H9 (cell line): ENCODE measurements at regions not wholly inside any gene's neighbourhood (a gene's known extent, or its start where the extent isn't known, plus 50 kb on each side); places are given as distances from the start of the nearest gene placed in this dataset.

Experiments
- DNase-seq: peaks from one replicate; pipeline ENCODE4 v3.0.0-alpha.2; 2017
- H2AFZ ChIP-seq: one replicate; pipeline ENCODE4 v1.6.1; 2013; ENCODE audit warnings: mild to moderate bottlenecking, low read length, control low read depth, moderate library complexity
- H2AK5ac ChIP-seq: 2 replicates; pipeline ENCODE4 v1.6.1; 2013; ENCODE audit warnings: low read length, control low read depth, mixed read lengths; ENCODE audit not compliant: insufficient read length
- H2BK120ac ChIP-seq: one replicate; pipeline ENCODE4 v1.6.1; 2013; ENCODE audit warnings: low read depth, mild to moderate bottlenecking, low read length, control low read depth, inconsistent platforms; ENCODE audit not compliant: poor library complexity, severe bottlenecking
- H2BK12ac ChIP-seq: 2 replicates; pipeline ENCODE4 v1.6.1; 2013; ENCODE audit warnings: low read length, control low read depth, mixed read lengths, low read depth; ENCODE audit not compliant: insufficient read length
- H2BK15ac ChIP-seq: 2 replicates; pipeline ENCODE4 v1.6.1; 2013; ENCODE audit warnings: low read depth, low read length, control low read depth
- H2BK20ac ChIP-seq: one replicate; pipeline ENCODE4 v1.6.1; 2013; ENCODE audit warnings: low read depth, mild to moderate bottlenecking, low read length, control low read depth, inconsistent platforms; ENCODE audit not compliant: poor library complexity, severe bottlenecking
- H2BK5ac ChIP-seq: 2 replicates; pipeline ENCODE4 v1.6.1; 2013; ENCODE audit warnings: low read length, control low read depth, mixed read lengths; ENCODE audit not compliant: insufficient read length
- H3K14ac ChIP-seq: 2 replicates; pipeline ENCODE4 v1.6.1; 2013; ENCODE audit warnings: low read length, control low read depth; ENCODE audit not compliant: insufficient read depth
- H3K18ac ChIP-seq: 2 replicates; pipeline ENCODE4 v1.6.1; 2013; ENCODE audit warnings: low read depth, mild to moderate bottlenecking, mixed read lengths, low read length, control low read depth; ENCODE audit not compliant: insufficient read length
- H3K23ac ChIP-seq: 2 replicates; pipeline ENCODE4 v1.6.1; 2013; ENCODE audit warnings: low read length, control low read depth, mixed read lengths, low read depth; ENCODE audit not compliant: insufficient read length
- H3K23me2 ChIP-seq: 2 replicates; pipeline ENCODE4 v1.6.1; 2013; ENCODE audit warnings: low read depth, mild to moderate bottlenecking, mixed read lengths, low read length, control low read depth; ENCODE audit not compliant: insufficient read length, poor library complexity, severe bottlenecking
- H3K27ac ChIP-seq: 2 replicates; pipeline ENCODE4 v1.5.1; 2013; ENCODE audit warnings: low read length, control low read depth, mixed read lengths, low read depth; ENCODE audit not compliant: insufficient read length
- H3K27me3 ChIP-seq: 2 replicates; pipeline ENCODE4 v1.6.1; 2013; ENCODE audit warnings: low read length, control low read depth, inconsistent platforms; ENCODE audit not compliant: insufficient read depth
- H3K4ac ChIP-seq: 2 replicates; pipeline ENCODE4 v1.6.1; 2013; ENCODE audit warnings: low read depth, mild to moderate bottlenecking, control low read depth, inconsistent platforms, low read length, moderate library complexity
- H3K4me1 ChIP-seq: 2 replicates; pipeline ENCODE4 v1.6.1; 2013; ENCODE audit warnings: low read length, control low read depth, inconsistent platforms; ENCODE audit not compliant: insufficient read depth
- H3K4me2 ChIP-seq: 2 replicates; pipeline ENCODE4 v1.6.1; 2013; ENCODE audit warnings: low read length, control low read depth, mixed read lengths; ENCODE audit not compliant: insufficient read length, insufficient read depth
- H3K56ac ChIP-seq: 2 replicates; pipeline ENCODE4 v1.6.1; 2013; ENCODE audit warnings: low read depth, mild to moderate bottlenecking, mixed read lengths, low read length, control low read depth; ENCODE audit not compliant: insufficient read length
- H3K79me1 ChIP-seq: 2 replicates; pipeline ENCODE4 v1.6.1; 2013; ENCODE audit warnings: low read depth, mild to moderate bottlenecking, moderate library complexity, low read length, control low read depth, inconsistent platforms; ENCODE audit not compliant: insufficient read depth, poor library complexity, severe bottlenecking
- H3K79me2 ChIP-seq: 2 replicates; pipeline ENCODE4 v1.6.1; 2013; ENCODE audit warnings: low read length, control low read depth, inconsistent platforms; ENCODE audit not compliant: insufficient read depth
- H3K9ac ChIP-seq: 2 replicates; pipeline ENCODE4 v1.6.1; 2013; ENCODE audit warnings: low read length, control low read depth, mixed read lengths; ENCODE audit not compliant: insufficient read length; ENCODE audit errors: extremely low read depth
- H3K9me3 ChIP-seq: one replicate; pipeline ENCODE4 v1.6.1; 2013; ENCODE audit warnings: low read depth, low read length, inconsistent platforms; ENCODE audit not compliant: control insufficient read depth
- H3T11ph ChIP-seq: one replicate; pipeline ENCODE4 v1.6.1; 2013; ENCODE audit warnings: mild to moderate bottlenecking, low read length, control low read depth, inconsistent platforms
- H4K20me1 ChIP-seq: one replicate; pipeline ENCODE4 v1.6.1; 2013; ENCODE audit not compliant: control insufficient read depth, insufficient read length, insufficient read depth
- H4K5ac ChIP-seq: 2 replicates; pipeline ENCODE4 v1.6.1; 2013; ENCODE audit warnings: low read depth, mild to moderate bottlenecking, mixed read lengths, low read length, control low read depth; ENCODE audit not compliant: insufficient read length
- H4K8ac ChIP-seq: replicated peaks from 2 replicates; pipeline ENCODE4 v1.6.1; 2013; ENCODE audit warnings: low read length, control low read depth, mixed read lengths, low read depth; ENCODE audit not compliant: insufficient read length
- H4K91ac ChIP-seq: 2 replicates; pipeline ENCODE4 v1.6.1; 2013; ENCODE audit warnings: low read depth, mild to moderate bottlenecking, moderate library complexity, mixed read lengths, low read length, control low read depth; ENCODE audit not compliant: insufficient read length
- H3K27ac Mint-ChIP-seq, 3 experiments: 2 replicates in 2 of 3; 3 replicates in 1 of 3; pipeline ENCODE4 v1.8.0; 2020 to 2021; ENCODE audit warnings: mixed read lengths in 3 of 3, mild to moderate bottlenecking in 1 of 3, moderate library complexity in 1 of 3
- H3K27me3 Mint-ChIP-seq: 2 replicates; pipeline ENCODE4 v1.8.0; 2021; ENCODE audit warnings: low read depth, mild to moderate bottlenecking, moderate library complexity, mixed read lengths
- H3K36me3 Mint-ChIP-seq, 3 experiments: 2 replicates in 2 of 3; 3 replicates in 1 of 3; pipeline ENCODE4 v1.8.0; 2020 to 2021; ENCODE audit warnings: low read depth in 3 of 3, mixed read lengths in 3 of 3; ENCODE audit not compliant: insufficient read depth in 1 of 3
- H3K4me1 Mint-ChIP-seq, 2 experiments: 2 replicates each; pipeline ENCODE4 v1.8.0; 2020; ENCODE audit warnings: mixed read lengths in 2 of 2
- H3K4me3 Mint-ChIP-seq, 2 experiments: 2 replicates in 1 of 2; 3 replicates in 1 of 2; pipeline ENCODE4 v1.8.0; 2020 to 2021; ENCODE audit warnings: mild to moderate bottlenecking in 2 of 2, mixed read lengths in 2 of 2, moderate library complexity in 1 of 2
- H3K9me3 Mint-ChIP-seq, 2 experiments: 2 replicates in 1 of 2; 3 replicates in 1 of 2; pipeline ENCODE4 v1.8.0; 2020; ENCODE audit warnings: mild to moderate bottlenecking in 2 of 2, mixed read lengths in 2 of 2, moderate library complexity in 1 of 2
- TF ChIP-seq, protein P1 (sequence below): fragments of 200-600 bp; sonication (generic); conservative IDR thresholded peaks from 3 replicates; pipeline ENCODE4 v1.8.0; 2021; ENCODE audit warnings: antibody characterized with exemption, mild to moderate bottlenecking

DNA sequence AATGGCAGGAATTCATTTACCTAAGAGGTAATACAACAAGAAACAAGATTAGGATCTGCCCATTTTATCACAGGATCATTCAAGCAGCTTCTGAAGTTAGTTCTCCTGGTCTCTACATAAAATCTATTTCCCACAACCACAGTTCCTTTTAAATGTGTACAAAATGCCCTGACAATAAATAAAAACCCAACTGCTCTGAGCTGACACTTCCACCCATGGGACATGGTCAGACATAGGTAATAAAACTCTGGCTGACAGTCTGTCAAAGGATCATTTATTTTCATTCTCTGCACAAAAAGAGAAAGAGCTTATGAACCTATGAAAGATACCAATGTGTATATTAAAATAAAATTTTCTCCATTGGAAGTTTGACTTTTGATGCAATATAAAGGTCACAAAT, 145.4 kb upstream of the PALMD start:
- Histone ChIP-seq H3K27ac (no peak overlapping the region), H2BK5ac (no peak overlapping the region), H4K20me1 (no peaks in the 10 kb centered on the region), H3K4me2 (no peak overlapping the region), H3K4ac (no peak overlapping the region), H4K5ac (no peak overlapping the region), H3K23ac (no peak overlapping the region), H3K9ac (no peak overlapping the region), H3K79me2 (no peaks in the 10 kb centered on the region), H3K18ac (no peak overlapping the region), H3K23me2 (no peaks in the 10 kb centered on the region), H3K27me3 (no peaks in the 10 kb centered on the region), H3K4me1 (no peaks in the 10 kb centered on the region), H2BK120ac (no peak overlapping the region), H3K56ac (no peak overlapping the region), H2BK20ac (no peak overlapping the region), H3T11ph (no peak overlapping the region), H2BK15ac (no peak overlapping the region), H3K14ac (no peak overlapping the region), H2AFZ (no peak overlapping the region), H2BK12ac (no peak overlapping the region), H2AK5ac (no peak overlapping the region), H3K9me3 (no peaks in the 10 kb centered on the region), H4K8ac (no peak overlapping the region), H3K79me1 (no peaks in the 10 kb centered on the region), H4K91ac (no peak overlapping the region)
- no peak for DNase-seq
- Mint-ChIP-seq H3K36me3 (no peaks in the 10 kb centered on the region), H3K27me3 (no peaks in the 10 kb centered on the region), H3K27ac (no peak overlapping the region), H3K9me3 (no peaks in the 10 kb centered on the region), H3K4me1 (0 out of 4 replicates have a peak, but pooled peaks cover 0 to 2% of the 10 kb centered on the region in 2 experiments), H3K4me3 (no peak overlapping the region)
- TF ChIP-seq, protein P1, sequence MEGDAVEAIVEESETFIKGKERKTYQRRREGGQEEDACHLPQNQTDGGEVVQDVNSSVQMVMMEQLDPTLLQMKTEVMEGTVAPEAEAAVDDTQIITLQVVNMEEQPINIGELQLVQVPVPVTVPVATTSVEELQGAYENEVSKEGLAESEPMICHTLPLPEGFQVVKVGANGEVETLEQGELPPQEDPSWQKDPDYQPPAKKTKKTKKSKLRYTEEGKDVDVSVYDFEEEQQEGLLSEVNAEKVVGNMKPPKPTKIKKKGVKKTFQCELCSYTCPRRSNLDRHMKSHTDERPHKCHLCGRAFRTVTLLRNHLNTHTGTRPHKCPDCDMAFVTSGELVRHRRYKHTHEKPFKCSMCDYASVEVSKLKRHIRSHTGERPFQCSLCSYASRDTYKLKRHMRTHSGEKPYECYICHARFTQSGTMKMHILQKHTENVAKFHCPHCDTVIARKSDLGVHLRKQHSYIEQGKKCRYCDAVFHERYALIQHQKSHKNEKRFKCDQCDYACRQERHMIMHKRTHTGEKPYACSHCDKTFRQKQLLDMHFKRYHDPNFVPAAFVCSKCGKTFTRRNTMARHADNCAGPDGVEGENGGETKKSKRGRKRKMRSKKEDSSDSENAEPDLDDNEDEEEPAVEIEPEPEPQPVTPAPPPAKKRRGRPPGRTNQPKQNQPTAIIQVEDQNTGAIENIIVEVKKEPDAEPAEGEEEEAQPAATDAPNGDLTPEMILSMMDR: no peak
